Stimulated activated naive CD4-positive, alpha-beta T cell (primary cell): ENCODE measurements at regions not wholly inside any gene's neighbourhood (a gene's known extent, or its start where the extent isn't known, plus 50 kb on each side); places are given as distances from the start of the nearest gene placed in this dataset.

Experiments used
- DNase-seq, 6 experiments: peaks; one replicate each; lab custom pipeline; 2025; lab: John Stamatoyannopoulos, UW

GRCh38 chr2:239883326-239884050 is 141.7 kb downstream of the NDUFA10 start:
- DNase-seq: no peak

- no peak for DNase-seq
Observed at GRCh38 chr2:239882781-239883180, 142.4 kb downstream of the NDUFA10 start.

GRCh38 chr2:239882331-239882732 is 142.8 kb downstream of the NDUFA10 start:
- peak in 5 of 6 experiments; percentile 22 to 64 (median 26) for DNase-seq

- no peak for DNase-seq
Observed at GRCh38 chr2:239881561-239882320, 143.4 kb downstream of the NDUFA10 start.

GRCh38 chr2:239881031-239881471 is 144.1 kb downstream of the NDUFA10 start:
- no peak for DNase-seq

GRCh38 chr2:239880396-239880795 is 144.7 kb downstream of the NDUFA10 start:
- DNase-seq: no peak

- no peak for DNase-seq
Observed at GRCh38 chr2:239879423-239880084, 145.6 kb downstream of the NDUFA10 start.

- DNase-seq: no peak
Observed at GRCh38 chr2:239878686-239879085, 146.5 kb downstream of the NDUFA10 start.

- DNase-seq: no peak
Observed at GRCh38 chr2:239876948-239877289, 148.2 kb downstream of the NDUFA10 start.

GRCh38 chr2:239876271-239876947 is 148.7 kb downstream of the NDUFA10 start:
- no peak for DNase-seq

GRCh38 chr2:239874636-239875356 is 150.3 kb downstream of the NDUFA10 start:
- no peak for DNase-seq

- no peak for DNase-seq
Observed at GRCh38 chr2:239873656-239874635, 151.2 kb downstream of the NDUFA10 start.

GRCh38 chr2:239871481-239872435 is 153.4 kb downstream of the NDUFA10 start:
- no peak for DNase-seq

GRCh38 chr2:239870863-239871262 is 154.3 kb downstream of the NDUFA10 start:
- DNase-seq: no peak

- DNase-seq: no peak
Observed at GRCh38 chr2:239870276-239870675, 154.9 kb downstream of the NDUFA10 start.

GRCh38 chr2:239869272-239870155 is 155.6 kb downstream of the NDUFA10 start:
- DNase-seq: no peak

- DNase-seq: no peak
Observed at GRCh38 chr2:239868556-239869181, 156.5 kb downstream of the NDUFA10 start.

- DNase-seq: no peak
Observed at GRCh38 chr2:239866778-239867177, 158.4 kb downstream of the NDUFA10 start.
